ENCODE measurements at regions not wholly inside any gene's neighbourhood (a gene's known extent, or its start where the extent isn't known, plus 50 kb on each side); places are given as distances from the start of the nearest gene placed in this dataset.
A peak's percentile ranks its signal among the peaks of the same experiment; 100 is the strongest.

DNA sequence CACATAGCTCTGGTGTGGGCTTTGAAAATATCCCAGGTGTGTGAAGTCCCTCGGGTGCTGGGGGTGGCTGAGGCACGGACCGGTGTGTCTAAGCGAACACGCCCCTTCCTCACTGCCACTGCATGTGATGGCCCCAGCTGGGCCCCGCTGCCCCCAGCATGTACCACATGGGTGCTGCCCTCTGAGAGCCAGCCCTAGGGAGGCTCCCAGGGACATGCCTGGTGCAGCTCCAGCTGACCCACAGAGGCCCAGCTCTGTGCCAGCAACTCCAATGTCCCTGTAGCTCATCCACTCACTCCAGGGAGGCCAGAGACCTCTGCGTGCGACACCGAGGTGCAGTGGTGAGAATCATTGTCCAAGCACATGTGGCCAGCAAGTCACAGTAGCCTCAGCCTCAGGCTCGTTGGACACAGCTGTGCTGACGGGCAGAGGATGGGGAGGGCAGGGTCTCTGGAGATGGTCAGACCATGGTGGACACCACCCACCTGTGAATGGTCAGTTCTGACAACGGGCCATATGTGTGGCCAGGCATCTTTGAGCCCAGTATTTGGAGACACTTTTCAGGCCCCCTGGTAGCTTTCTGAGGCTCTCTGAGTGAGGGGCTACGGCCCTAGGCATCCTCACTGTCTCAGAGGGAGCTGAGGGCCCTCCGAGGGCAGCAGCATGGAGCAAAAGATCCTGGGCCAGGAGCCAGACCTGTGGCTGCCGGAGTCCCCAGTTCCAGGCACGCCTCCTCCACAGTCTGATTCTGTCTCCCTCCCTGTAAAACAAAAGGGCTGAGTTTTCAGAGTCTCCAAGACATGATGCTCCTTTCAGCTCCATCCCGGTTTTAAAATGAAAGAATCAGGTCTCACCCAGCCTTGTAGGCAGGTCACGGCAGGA is 220.7 kb downstream of the NDUFA10 start:
- Histone ChIP-seq H3K36me3 (ENCODE audit: control insufficient read depth in 4 of 4, insufficient read depth in 3 of 4, low read depth in 1 of 4, low read length in 3 of 4) (no peaks in the 10 kb centered on the region), H3K27ac (ENCODE audit: low read depth in 1 of 2, low read length in 2 of 2) (no peak overlapping the region), H3K9ac (ENCODE audit: low read depth in 1 of 2, low read length in 2 of 2) (no peak overlapping the region), H3K4me1 (ENCODE audit: control insufficient read depth in 4 of 4, insufficient read depth in 4 of 4, low read length in 3 of 4) (no peaks in the 10 kb centered on the region), H3K9me3 (ENCODE audit: control insufficient read depth in 4 of 4, low read length in 3 of 4) (no peaks in the 10 kb centered on the region), H3K4me3 (ENCODE audit: low read depth in 1 of 3, low read length in 3 of 3) (no peak overlapping the region), H3K27me3 (ENCODE audit: control insufficient read depth in 4 of 4, insufficient read depth in 4 of 4, low read length in 3 of 4) (peaks cover 0 to 3% (median 0%) of the 10 kb centered on the region in 4 donors)
- TF ChIP-seq YY1 (IDR thresholded peaks at IDR 0.05) (no peak), HNF4A (conservative IDR thresholded peaks at IDR 0.05) (no peak), GABPA (IDR thresholded peaks at IDR 0.05 in 1 of 2, conservative IDR thresholded peaks at IDR 0.05 in 1 of 2) (no peak), RAD21 (IDR thresholded peaks at IDR 0.05) (no peak), TAF1 (conservative IDR thresholded peaks at IDR 0.05) (no peak), RXRA (IDR thresholded peaks at IDR 0.05) (no peak), NR2F2 (IDR thresholded peaks at IDR 0.05) (no peak), HNF4G (IDR thresholded peaks at IDR 0.05) (no peak), FOXA1 (IDR thresholded peaks at IDR 0.05) (no peak), FOXA2 (IDR thresholded peaks at IDR 0.05) (no peak), SP1 (IDR thresholded peaks at IDR 0.05) (no peak)
- TF ChIP-seq, protein P1, sequence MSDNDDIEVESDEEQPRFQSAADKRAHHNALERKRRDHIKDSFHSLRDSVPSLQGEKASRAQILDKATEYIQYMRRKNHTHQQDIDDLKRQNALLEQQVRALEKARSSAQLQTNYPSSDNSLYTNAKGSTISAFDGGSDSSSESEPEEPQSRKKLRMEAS (IDR thresholded peaks at IDR 0.05) = no peak
- TF ChIP-seq, protein P2, sequence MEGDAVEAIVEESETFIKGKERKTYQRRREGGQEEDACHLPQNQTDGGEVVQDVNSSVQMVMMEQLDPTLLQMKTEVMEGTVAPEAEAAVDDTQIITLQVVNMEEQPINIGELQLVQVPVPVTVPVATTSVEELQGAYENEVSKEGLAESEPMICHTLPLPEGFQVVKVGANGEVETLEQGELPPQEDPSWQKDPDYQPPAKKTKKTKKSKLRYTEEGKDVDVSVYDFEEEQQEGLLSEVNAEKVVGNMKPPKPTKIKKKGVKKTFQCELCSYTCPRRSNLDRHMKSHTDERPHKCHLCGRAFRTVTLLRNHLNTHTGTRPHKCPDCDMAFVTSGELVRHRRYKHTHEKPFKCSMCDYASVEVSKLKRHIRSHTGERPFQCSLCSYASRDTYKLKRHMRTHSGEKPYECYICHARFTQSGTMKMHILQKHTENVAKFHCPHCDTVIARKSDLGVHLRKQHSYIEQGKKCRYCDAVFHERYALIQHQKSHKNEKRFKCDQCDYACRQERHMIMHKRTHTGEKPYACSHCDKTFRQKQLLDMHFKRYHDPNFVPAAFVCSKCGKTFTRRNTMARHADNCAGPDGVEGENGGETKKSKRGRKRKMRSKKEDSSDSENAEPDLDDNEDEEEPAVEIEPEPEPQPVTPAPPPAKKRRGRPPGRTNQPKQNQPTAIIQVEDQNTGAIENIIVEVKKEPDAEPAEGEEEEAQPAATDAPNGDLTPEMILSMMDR (IDR thresholded peaks at IDR 0.05; ENCODE audit: low read depth, low read length, missing input control) = no peak
- TF ChIP-seq, protein P3, sequence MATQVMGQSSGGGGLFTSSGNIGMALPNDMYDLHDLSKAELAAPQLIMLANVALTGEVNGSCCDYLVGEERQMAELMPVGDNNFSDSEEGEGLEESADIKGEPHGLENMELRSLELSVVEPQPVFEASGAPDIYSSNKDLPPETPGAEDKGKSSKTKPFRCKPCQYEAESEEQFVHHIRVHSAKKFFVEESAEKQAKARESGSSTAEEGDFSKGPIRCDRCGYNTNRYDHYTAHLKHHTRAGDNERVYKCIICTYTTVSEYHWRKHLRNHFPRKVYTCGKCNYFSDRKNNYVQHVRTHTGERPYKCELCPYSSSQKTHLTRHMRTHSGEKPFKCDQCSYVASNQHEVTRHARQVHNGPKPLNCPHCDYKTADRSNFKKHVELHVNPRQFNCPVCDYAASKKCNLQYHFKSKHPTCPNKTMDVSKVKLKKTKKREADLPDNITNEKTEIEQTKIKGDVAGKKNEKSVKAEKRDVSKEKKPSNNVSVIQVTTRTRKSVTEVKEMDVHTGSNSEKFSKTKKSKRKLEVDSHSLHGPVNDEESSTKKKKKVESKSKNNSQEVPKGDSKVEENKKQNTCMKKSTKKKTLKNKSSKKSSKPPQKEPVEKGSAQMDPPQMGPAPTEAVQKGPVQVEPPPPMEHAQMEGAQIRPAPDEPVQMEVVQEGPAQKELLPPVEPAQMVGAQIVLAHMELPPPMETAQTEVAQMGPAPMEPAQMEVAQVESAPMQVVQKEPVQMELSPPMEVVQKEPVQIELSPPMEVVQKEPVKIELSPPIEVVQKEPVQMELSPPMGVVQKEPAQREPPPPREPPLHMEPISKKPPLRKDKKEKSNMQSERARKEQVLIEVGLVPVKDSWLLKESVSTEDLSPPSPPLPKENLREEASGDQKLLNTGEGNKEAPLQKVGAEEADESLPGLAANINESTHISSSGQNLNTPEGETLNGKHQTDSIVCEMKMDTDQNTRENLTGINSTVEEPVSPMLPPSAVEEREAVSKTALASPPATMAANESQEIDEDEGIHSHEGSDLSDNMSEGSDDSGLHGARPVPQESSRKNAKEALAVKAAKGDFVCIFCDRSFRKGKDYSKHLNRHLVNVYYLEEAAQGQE (IDR thresholded peaks at IDR 0.05) = no peak
- TF ChIP-seq, protein P4, sequence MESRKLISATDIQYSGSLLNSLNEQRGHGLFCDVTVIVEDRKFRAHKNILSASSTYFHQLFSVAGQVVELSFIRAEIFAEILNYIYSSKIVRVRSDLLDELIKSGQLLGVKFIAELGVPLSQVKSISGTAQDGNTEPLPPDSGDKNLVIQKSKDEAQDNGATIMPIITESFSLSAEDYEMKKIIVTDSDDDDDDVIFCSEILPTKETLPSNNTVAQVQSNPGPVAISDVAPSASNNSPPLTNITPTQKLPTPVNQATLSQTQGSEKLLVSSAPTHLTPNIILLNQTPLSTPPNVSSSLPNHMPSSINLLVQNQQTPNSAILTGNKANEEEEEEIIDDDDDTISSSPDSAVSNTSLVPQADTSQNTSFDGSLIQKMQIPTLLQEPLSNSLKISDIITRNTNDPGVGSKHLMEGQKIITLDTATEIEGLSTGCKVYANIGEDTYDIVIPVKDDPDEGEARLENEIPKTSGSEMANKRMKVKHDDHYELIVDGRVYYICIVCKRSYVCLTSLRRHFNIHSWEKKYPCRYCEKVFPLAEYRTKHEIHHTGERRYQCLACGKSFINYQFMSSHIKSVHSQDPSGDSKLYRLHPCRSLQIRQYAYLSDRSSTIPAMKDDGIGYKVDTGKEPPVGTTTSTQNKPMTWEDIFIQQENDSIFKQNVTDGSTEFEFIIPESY (IDR thresholded peaks at IDR 0.05) = no peak
- 77% methylated on average over 18 of the region's 18 CpGs for WGBS
- DNase-seq (ENCODE audit: low spot score) = peak; percentile 20

DNA sequence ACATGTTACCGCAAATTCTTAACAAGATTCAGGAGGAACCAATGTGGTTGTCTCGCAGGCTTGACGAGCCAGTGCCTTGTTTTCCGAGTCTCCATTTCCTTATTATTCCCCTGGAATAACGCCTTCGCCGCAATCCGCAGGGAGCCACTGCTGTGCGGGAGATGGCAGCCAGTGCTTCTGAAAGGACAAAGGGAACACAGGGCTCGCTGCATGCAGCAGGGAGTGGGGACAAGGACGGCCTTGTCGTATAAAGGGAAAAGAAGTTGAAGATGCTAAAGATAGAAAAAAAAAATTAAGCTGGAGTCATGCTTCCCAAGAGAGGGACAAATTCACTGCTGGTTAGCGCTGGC is 221.4 kb downstream of the NDUFA10 start:
- DNase-seq (ENCODE audit: low spot score) = peak; percentile 10
- 76% methylated on average over 13 of the region's 13 CpGs for WGBS
- no peak overlapping the region for H3K4me3 ChIP-seq (ENCODE audit: low read depth in 1 of 3, low read length in 3 of 3)
- TF ChIP-seq FOXA1 (IDR thresholded peaks at IDR 0.05) = no peak
- TF ChIP-seq, protein P3 (IDR thresholded peaks at IDR 0.05) = no peak
- TF ChIP-seq NR2F2 (IDR thresholded peaks at IDR 0.05) = no peak
- TF ChIP-seq RAD21 (IDR thresholded peaks at IDR 0.05) = no peak
- no peak for TF ChIP-seq GABPA (IDR thresholded peaks at IDR 0.05 in 1 of 2, conservative IDR thresholded peaks at IDR 0.05 in 1 of 2)
- TF ChIP-seq, protein P1 (IDR thresholded peaks at IDR 0.05) = no peak
- TF ChIP-seq SP1 (IDR thresholded peaks at IDR 0.05) = no peak
- no peak for TF ChIP-seq RXRA (IDR thresholded peaks at IDR 0.05)
- no peak for TF ChIP-seq FOXA2 (IDR thresholded peaks at IDR 0.05)
- TF ChIP-seq, protein P4 (IDR thresholded peaks at IDR 0.05) = no peak

More for the DNA sequence above, 221.4 kb downstream of the NDUFA10 start:
- H3K27ac ChIP-seq (ENCODE audit: low read depth in 1 of 2, low read length in 2 of 2) = no peak overlapping the region
- no peaks in the 10 kb centered on the region for H3K9me3 ChIP-seq (ENCODE audit: control insufficient read depth in 4 of 4, low read length in 3 of 4)
- peaks cover 0 to 3% (median 0%) of the 10 kb centered on the region in 4 donors for H3K27me3 ChIP-seq (ENCODE audit: control insufficient read depth in 4 of 4, insufficient read depth in 4 of 4, low read length in 3 of 4)
- H3K36me3 ChIP-seq (ENCODE audit: control insufficient read depth in 4 of 4, insufficient read depth in 3 of 4, low read depth in 1 of 4, low read length in 3 of 4) = no peaks in the 10 kb centered on the region
- H3K9ac ChIP-seq (ENCODE audit: low read depth in 1 of 2, low read length in 2 of 2) = no peak overlapping the region
- no peaks in the 10 kb centered on the region for H3K4me1 ChIP-seq (ENCODE audit: control insufficient read depth in 4 of 4, insufficient read depth in 4 of 4, low read length in 3 of 4)

All from liver (tissue), 8 donors.